ENCODE measurements at regions not wholly inside any gene's neighbourhood (a gene's known extent, or its start where the extent isn't known, plus 50 kb on each side); places are given as distances from the start of the nearest gene placed in this dataset.

DNA sequence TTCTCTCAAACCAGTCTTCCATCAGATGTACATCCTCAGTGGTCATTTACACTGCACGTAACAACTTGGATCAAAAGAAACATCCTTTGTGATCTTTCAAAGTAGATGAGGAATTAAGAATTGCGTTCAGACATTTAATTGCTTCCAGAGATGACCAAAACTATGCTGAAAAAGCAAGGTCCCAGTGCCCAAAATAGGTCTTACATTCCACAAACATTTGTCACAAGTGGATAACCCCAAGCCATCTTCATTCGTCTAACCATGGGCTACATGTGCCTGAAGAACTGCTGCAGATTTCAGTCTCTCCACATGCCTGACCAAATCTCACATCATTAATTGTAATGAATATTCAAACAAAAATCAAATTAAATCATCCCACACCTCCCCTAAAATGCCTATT lies 273.6 kb downstream of the SHOX2 start:
- Mint-ChIP-seq H3K4me3 (no peak overlapping the region), H3K9me3 (peaks cover 8 to 14% of the 10 kb centered on the region in 2 donors), H3K27ac (no peak overlapping the region), H3K36me3 (ENCODE audit: insufficient read depth) (no peaks in the 10 kb centered on the region), H3K27me3 (peaks cover 8% of the 10 kb centered on the region in 2 donors), H3K4me1 (ENCODE audit: low read depth in 2 of 2) (no peaks in the 10 kb centered on the region)
- DNase-seq = no peak
- no peak for ATAC-seq (replicated peaks)

DNA sequence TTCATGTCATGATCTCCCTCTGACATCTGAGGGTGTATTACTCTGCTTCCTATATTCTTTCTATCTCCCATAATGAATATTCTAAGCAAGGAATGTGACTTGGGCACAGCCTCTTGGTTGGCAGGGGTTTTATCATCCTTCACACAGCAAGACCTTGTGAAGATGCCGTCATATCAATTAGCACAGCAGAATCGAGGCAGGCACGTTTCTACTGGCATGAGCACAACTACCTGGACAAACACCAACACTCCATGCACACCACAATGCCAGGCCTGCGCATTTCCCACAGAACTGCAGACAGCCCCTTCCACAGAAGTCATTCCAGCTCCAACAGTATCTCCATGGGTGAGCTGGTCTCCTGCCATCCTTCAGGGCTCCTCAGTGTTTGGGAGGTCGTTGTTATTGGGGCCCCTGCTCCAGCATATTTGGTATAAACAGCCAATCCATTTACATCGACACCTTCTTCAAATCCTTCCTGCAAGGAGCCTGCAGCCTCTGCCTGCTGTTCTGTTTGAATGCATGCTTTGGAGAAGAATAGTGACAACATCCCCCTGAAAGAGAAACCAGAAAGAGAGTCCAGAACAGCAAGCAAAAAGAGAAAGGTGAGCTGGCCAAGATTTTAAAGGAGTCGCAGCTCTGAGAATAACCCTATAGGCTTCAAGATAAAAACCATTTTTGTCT lies 275.5 kb downstream of the SHOX2 start:
- DNase-seq = no peak
- Mint-ChIP-seq H3K27ac (no peak overlapping the region), H3K4me1 (ENCODE audit: low read depth in 2 of 2) (no peaks in the 10 kb centered on the region)

DNA sequence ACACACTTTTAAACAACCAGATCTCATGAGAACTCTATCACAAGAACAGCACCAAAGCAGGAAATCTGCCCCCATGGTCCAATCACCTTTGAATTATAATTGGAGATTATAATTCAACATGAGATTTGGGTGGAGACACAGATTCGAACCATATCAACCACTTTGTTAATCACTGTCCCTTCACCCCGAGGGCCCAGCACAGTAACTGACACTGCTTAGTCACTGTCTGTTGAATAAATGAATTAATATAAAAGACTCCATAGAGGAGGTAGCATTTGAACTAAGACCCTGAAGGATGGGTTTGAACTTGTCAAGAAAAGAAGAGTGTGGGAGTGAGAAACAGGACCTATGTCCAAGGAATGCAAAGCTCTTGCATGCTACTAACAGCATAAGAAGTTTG lies 276.4 kb downstream of the SHOX2 start:
- Mint-ChIP-seq H3K36me3 (ENCODE audit: insufficient read depth) (no peaks in the 10 kb centered on the region), H3K27ac (no peak overlapping the region), H3K9me3 (peaks cover 4 to 12% of the 10 kb centered on the region in 2 donors), H3K27me3 (peaks cover 5 to 7% of the 10 kb centered on the region in 2 donors), H3K4me3 (no peak overlapping the region), H3K4me1 (ENCODE audit: low read depth in 2 of 2) (no peaks in the 10 kb centered on the region)
- no peak for DNase-seq
- ATAC-seq (replicated peaks) = no peak

More for the DNA sequence above, 275.5 kb downstream of the SHOX2 start:
- H3K36me3 Mint-ChIP-seq (ENCODE audit: insufficient read depth) = no peaks in the 10 kb centered on the region
- H3K9me3 Mint-ChIP-seq = peaks cover 8 to 14% of the 10 kb centered on the region in 2 donors
- ATAC-seq (replicated peaks) = no peak
- no peak overlapping the region for H3K4me3 Mint-ChIP-seq
- H3K27me3 Mint-ChIP-seq = peaks cover 8% of the 10 kb centered on the region in 2 donors

DNA sequence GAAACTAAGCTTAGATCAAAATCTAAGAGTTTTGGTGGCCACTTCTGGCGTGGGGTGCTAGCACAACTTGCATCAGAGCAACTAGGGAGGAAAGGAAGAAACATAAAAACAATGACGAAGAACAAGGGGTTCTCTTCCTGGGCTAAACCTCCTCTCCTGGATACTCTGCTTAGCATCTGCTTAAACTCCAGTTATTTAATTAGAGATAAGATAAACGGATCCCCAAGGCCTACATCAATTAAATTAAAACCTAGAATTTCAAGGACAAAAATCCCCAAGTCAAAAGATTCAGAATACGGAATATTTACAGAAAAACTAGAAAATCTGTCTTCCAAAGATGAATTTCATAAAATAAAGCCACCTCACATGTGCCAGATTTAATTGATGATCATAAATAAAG lies 281.9 kb downstream of the SHOX2 start:
- H3K36me3 Mint-ChIP-seq (ENCODE audit: insufficient read depth) = no peaks in the 10 kb centered on the region
- DNase-seq (no peak), ATAC-seq (replicated peaks) (no peak)
- no peak overlapping the region for H3K4me3 Mint-ChIP-seq
- no peaks in the 10 kb centered on the region for H3K27me3 Mint-ChIP-seq
- peaks cover 0 to 7% of the 10 kb centered on the region in 2 donors for H3K9me3 Mint-ChIP-seq
- H3K27ac Mint-ChIP-seq = no peak overlapping the region
- no peaks in the 10 kb centered on the region for H3K4me1 Mint-ChIP-seq (ENCODE audit: low read depth in 2 of 2)

DNA sequence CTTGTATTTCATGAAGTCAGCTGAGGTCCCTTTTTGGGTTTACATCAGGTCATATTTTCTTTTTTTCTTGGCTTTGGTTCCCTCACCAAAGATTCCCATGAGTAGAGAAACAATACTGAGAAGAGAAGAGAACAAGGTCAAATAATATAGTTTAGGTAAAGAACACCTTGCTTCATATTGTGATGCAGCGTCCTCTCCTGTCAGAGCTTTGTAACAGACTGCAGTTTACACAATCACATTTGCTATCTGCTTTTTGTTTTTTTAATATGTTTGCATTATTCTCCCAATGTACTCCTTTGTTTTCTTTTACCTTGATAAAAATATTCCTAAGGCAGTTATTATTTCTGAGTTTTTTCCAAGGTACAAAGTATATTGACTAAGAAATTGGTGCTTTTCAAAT lies 283.2 kb downstream of the SHOX2 start:
- no peaks in the 10 kb centered on the region for H3K4me1 Mint-ChIP-seq (ENCODE audit: low read depth in 2 of 2)
- no peak overlapping the region for H3K27ac Mint-ChIP-seq
- H3K27me3 Mint-ChIP-seq = no peaks in the 10 kb centered on the region
- H3K36me3 Mint-ChIP-seq (ENCODE audit: insufficient read depth) = no peaks in the 10 kb centered on the region
- no peak overlapping the region for H3K4me3 Mint-ChIP-seq
- DNase-seq = no peak
- peaks cover 0 to 4% of the 10 kb centered on the region in 2 donors for H3K9me3 Mint-ChIP-seq
- ATAC-seq (replicated peaks) = no peak

DNA sequence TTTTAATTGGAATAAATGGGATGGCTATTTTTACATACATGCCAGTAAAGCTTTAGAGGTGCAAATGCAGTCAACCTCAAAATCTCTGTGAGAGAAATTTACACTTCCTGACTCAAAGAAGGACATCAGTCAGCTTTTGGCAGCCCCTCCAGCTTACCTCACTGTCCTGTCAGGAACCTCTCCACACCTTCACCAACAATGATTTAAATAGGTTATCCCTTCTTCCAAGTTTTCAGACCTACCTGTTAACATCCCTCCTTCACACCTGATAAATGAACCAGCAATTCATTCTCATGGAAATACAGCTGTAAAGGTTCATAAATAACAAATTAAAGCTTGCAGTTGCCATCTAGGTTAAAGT lies 286.1 kb downstream of the SHOX2 start:
- Mint-ChIP-seq H3K9me3 (peaks cover 0 to 4% of the 10 kb centered on the region in 2 donors), H3K27ac (no peak overlapping the region), H3K4me3 (no peak overlapping the region), H3K36me3 (ENCODE audit: insufficient read depth) (no peaks in the 10 kb centered on the region), H3K4me1 (ENCODE audit: low read depth in 2 of 2) (no peaks in the 10 kb centered on the region), H3K27me3 (no peaks in the 10 kb centered on the region)
- ATAC-seq (replicated peaks) (no peak), DNase-seq (no peak)

DNA sequence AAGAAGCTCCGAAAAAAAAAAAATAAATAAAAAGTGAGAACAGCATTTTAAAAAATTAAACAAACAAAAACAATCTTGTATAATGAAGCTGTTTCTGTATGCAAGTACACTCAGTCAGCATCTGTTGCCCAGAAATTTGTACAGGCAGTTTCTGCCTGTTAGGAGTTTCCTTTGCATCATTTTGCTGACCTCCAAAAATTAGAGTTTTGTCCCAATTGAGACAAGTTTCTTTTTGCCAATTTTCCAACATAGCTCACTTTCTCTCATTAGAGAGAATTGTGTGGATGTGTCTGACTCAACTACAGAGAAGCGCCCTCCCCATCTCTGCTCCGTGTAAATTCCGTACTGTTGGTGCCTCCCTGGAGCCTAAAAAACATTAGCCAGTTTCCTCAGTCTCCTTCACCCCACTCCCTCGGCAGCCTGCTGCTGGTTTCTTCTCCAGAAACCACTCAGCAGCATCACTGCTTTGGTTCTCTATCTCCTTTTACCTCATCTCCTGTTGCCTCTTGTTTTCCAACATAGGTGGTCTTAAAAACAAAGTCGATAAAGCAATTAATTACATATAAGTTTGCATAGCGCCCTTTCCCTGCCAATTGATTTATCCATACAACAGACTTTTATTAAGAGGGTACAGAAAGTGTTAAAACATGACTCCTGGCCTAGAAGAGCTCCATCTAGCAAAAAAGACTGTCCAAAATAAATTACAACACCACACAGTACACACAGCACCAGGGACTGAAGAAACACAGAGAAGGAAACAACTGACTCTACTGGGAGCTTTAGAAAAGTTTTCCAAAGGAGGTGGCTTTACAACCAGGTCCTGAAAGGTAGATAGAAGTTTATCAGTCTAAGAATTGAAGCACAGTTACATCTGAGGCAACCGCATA lies 286.7 kb downstream of the SHOX2 start:
- ATAC-seq (replicated peaks) (no peak), DNase-seq (no peak)
- no peak overlapping the region for H3K27ac Mint-ChIP-seq
- H3K27me3 Mint-ChIP-seq = no peaks in the 10 kb centered on the region
- H3K9me3 Mint-ChIP-seq = peaks cover 0 to 4% of the 10 kb centered on the region in 2 donors
- H3K4me3 Mint-ChIP-seq = no peak overlapping the region
- H3K4me1 Mint-ChIP-seq (ENCODE audit: low read depth in 2 of 2) = no peaks in the 10 kb centered on the region
- H3K36me3 Mint-ChIP-seq (ENCODE audit: insufficient read depth) = no peaks in the 10 kb centered on the region

DNA sequence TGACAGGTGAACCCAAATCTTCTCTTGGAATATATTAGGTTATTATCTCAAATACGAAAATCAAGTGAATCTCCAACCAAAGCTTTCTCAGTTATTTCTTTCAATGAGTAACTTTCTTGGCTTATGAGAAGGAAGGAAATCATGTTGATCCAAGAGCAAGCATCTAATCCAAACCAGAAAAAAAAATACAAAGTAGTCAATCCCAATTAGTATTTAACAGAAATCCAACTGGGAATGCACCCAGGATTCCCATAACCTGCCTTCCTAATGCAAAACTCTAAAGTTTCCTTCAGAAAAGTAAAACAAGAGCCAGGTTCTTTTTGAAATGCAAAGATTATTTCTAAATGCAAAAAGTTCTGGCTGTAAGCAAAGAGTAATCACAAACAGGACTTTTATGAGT lies 289.3 kb downstream of the SHOX2 start:
- no peaks in the 10 kb centered on the region for H3K36me3 Mint-ChIP-seq (ENCODE audit: insufficient read depth)
- no peak overlapping the region for H3K4me3 Mint-ChIP-seq

DNA sequence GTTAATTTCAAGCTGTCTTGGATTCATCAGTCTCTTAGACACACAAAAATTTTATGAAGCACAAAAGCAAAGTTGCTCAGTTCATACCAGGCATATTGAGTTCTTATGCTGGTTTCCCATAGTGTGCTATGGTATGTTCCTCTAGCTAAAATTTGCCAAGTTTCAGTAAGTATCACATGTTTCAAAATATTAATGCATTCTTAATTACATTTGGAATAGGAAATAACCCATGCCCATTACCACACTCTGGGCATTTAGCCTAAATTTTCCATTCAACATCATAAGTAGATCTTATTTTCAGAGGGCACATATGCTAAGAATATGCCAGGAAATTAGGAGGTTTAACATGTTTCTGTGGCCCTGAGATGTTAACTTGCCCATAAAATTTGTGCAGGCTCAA lies 289.9 kb downstream of the SHOX2 start:
- no peak for ATAC-seq (replicated peaks)
- H3K36me3 Mint-ChIP-seq (ENCODE audit: insufficient read depth) = no peaks in the 10 kb centered on the region

More for the DNA sequence above, 289.3 kb downstream of the SHOX2 start:
- Mint-ChIP-seq H3K27me3 (no peaks in the 10 kb centered on the region), H3K9me3 (peaks cover 0 to 2% of the 10 kb centered on the region in 2 donors), H3K27ac (no peak overlapping the region), H3K4me1 (ENCODE audit: low read depth in 2 of 2) (no peaks in the 10 kb centered on the region)
- DNase-seq (no peak), ATAC-seq (replicated peaks) (no peak)

DNA sequence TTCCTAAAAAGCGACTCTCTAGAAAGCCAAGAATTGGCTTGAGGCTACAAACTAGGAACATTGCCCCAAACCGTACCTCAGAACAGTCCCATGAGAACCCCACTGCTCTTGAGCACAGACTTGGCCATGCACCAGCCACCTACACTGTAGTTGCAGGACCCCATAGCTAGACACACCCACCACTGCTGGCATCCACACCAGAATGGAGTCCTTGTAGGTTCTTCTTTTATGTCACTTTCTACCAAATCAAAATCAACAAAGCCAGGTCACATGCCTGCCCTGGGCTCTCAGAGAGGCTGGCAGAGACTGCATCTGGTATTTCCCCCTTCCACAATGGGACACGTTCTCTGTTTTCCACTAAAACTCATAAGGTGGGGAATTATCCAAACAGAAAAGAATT lies 290.5 kb downstream of the SHOX2 start:
- Mint-ChIP-seq H3K4me1 (ENCODE audit: low read depth in 2 of 2) (no peaks in the 10 kb centered on the region), H3K27ac (no peak overlapping the region), H3K36me3 (ENCODE audit: insufficient read depth) (no peaks in the 10 kb centered on the region), H3K27me3 (no peaks in the 10 kb centered on the region), H3K9me3 (peaks cover 0 to 2% of the 10 kb centered on the region in 2 donors), H3K4me3 (no peak overlapping the region)
- no peak for ATAC-seq (replicated peaks)
- no peak for DNase-seq

More for the DNA sequence above, 289.9 kb downstream of the SHOX2 start:
- Mint-ChIP-seq H3K27me3 (no peaks in the 10 kb centered on the region), H3K9me3 (peaks cover 0 to 2% of the 10 kb centered on the region in 2 donors), H3K4me3 (no peak overlapping the region), H3K27ac (no peak overlapping the region), H3K4me1 (ENCODE audit: low read depth in 2 of 2) (no peaks in the 10 kb centered on the region)
- no peak for DNase-seq

DNA sequence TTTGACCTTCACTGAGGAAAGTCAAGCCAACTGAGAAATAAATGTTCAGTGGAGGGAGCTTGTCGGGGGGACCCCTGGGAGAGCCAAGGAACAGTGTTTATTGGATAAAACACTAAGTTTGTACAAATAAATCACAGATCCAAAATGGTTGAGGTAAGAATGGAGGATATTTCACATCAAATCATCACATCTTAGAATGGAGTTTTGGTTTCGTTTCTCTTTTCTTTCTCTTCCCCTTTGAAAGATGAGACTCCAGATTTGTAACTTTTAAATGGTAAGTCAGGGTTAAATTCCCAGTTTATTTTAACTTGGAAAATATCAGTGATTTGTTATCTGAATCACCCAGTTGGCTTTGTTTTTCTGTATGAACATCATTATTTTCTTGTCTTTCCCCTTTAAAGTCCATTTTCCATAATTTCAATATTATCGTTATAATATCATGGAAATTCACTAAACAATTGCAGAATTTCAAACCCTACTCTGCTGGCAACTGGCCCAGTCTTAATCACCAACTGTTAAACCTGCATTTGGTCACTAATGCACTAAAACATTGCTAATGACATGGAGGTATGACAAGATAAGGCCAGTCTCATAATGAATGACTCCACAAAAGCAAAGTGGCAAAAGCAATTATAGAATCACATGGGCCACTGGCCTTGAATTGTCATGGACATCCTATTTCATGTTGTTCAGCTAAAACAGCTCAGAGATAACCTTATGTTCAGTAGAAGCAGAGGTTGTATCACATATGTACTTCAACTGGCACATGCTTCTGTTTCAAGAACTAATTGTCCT lies 295.1 kb downstream of the SHOX2 start:
- Mint-ChIP-seq H3K27me3 (no peaks in the 10 kb centered on the region), H3K4me3 (no peak overlapping the region), H3K4me1 (ENCODE audit: low read depth in 2 of 2) (no peaks in the 10 kb centered on the region), H3K36me3 (ENCODE audit: insufficient read depth) (peaks cover 4% of the 10 kb centered on the region), H3K27ac (no peak overlapping the region), H3K9me3 (no peaks in the 10 kb centered on the region)
- ATAC-seq (replicated peaks) (no peak), DNase-seq (no peak)

DNA sequence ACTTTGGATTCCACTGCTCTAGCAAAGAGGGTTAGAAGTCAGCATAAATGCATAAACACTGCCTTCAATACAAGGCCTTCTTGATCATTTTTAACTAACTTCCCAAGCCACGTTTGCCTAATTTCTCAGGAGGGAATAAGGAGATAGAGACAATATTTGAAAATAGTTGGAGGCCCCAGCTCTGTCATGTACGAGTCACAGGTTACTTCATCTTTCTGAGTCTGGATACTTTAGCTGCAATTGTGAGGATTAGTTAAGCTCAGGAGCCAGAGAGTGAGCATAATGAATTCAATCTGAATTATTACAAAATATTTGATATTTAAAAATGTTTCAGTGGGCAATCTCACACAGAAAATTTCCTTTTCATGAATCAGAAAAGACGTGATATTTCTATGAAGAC lies 298.9 kb downstream of the SHOX2 start:
- no peak overlapping the region for H3K4me3 Mint-ChIP-seq
- no peak for DNase-seq
- ATAC-seq (replicated peaks) = no peak
- no peaks in the 10 kb centered on the region for H3K27me3 Mint-ChIP-seq
- no peaks in the 10 kb centered on the region for H3K4me1 Mint-ChIP-seq (ENCODE audit: low read depth in 2 of 2)
- H3K36me3 Mint-ChIP-seq (ENCODE audit: insufficient read depth) = peaks cover 4% of the 10 kb centered on the region
- H3K9me3 Mint-ChIP-seq = peaks cover 5 to 7% of the 10 kb centered on the region in 2 donors
- no peak overlapping the region for H3K27ac Mint-ChIP-seq

DNA sequence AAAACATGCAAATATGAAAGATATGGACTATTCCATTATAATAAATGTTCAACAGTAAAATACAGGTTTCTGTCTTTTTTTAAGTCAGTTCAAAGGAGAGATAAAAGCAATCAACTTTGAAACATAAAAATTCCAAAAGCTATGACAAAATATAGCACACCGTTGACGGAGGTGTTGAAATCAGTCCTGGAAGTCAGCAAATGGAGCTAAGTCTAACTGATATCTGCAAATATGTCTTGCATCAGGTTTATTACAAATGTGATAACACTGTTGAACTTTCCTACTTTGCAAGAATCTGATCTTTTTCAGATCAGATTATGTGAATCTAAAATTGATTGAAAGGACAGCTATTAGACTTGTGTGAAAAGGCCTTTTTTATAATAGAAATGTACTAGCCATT lies 300.7 kb downstream of the SHOX2 start:
- Mint-ChIP-seq H3K36me3 (ENCODE audit: insufficient read depth) (peaks cover 4% of the 10 kb centered on the region), H3K27ac (no peak overlapping the region)
- no peak for ATAC-seq (replicated peaks)

More for the DNA sequence above, 300.7 kb downstream of the SHOX2 start:
- peaks cover 8 to 20% of the 10 kb centered on the region in 2 donors for H3K9me3 Mint-ChIP-seq
- H3K4me3 Mint-ChIP-seq = no peak overlapping the region
- DNase-seq = no peak
- H3K4me1 Mint-ChIP-seq (ENCODE audit: low read depth in 2 of 2) = no peaks in the 10 kb centered on the region
- H3K27me3 Mint-ChIP-seq = no peaks in the 10 kb centered on the region
